ENCODE measurements at regions not wholly inside any gene's neighbourhood (a gene's known extent, or its start where the extent isn't known, plus 50 kb on each side); places are given as distances from the start of the nearest gene placed in this dataset.
"Not testable (repeated sequence)": the region's sequence is repeated elsewhere in the genome, so short reads cannot be mapped to it uniquely, and the experiment has no call there.

GRCh38 chr6:125596020-125596419 lies 153.4 kb upstream of the HEY2 start:
- H3K4me1 ChIP-seq (replicated peaks in 1 of 2): peaks cover 19 to 24% of the 10 kb centered on the region in 2 donors
- in situ Hi-C loops (cut with MboI; ENCODE audit: low pct_unique_long_range_greater_than_20kb in 2 of 9, low sequenced_read_pairs in 9 of 9, unreplicated experiment in 9 of 9): no loop called here
- H3K4me3 ChIP-seq: no peak overlapping the region
- ATAC-seq (replicated peaks in 6 of 8): no peak
- no peak overlapping the region for H3K27ac ChIP-seq
- 87 to 100% (median 90%) methylated on average over 1 to 3 of the region's 3 CpGs; no CpG with 5 or more reads in 2 of the 10 experiments for WGBS, 10 experiments

GRCh38 chr6:125597411-125598253 lies 151.8 kb upstream of the HEY2 start:
- no peak overlapping the region for H3K4me3 ChIP-seq
- WGBS, 10 experiments: 11 to 68% (median 62%) methylated on average over 1 to 7 of the region's 7 CpGs; no CpG with 5 or more reads in 1 of the 10 experiments
- peak; percentile 88 to 96 (median 92) for ATAC-seq (replicated peaks in 6 of 8)
- in situ Hi-C loops (cut with MboI; ENCODE audit: low pct_unique_long_range_greater_than_20kb in 2 of 9, low sequenced_read_pairs in 9 of 9, unreplicated experiment in 9 of 9): no loop called here
- H3K4me1 ChIP-seq (replicated peaks in 1 of 2): peaks cover 19 to 24% of the 10 kb centered on the region in 2 donors
- no peak overlapping the region for H3K27ac ChIP-seq

- peak; percentile 15 to 77 (median 65) for ATAC-seq (replicated peaks in 6 of 8)
- no peak overlapping the region for H3K27ac ChIP-seq
- H3K4me1 ChIP-seq (replicated peaks in 1 of 2): peaks cover 19 to 24% of the 10 kb centered on the region in 2 donors
- 30 to 90% (median 78%) methylated on average over 1 to 5 of the region's 5 CpGs; no CpG with 5 or more reads in 1 of the 10 experiments for WGBS, 10 experiments
- H3K4me3 ChIP-seq: no peak overlapping the region
- in situ Hi-C loops (cut with MboI; ENCODE audit: low pct_unique_long_range_greater_than_20kb in 2 of 9, low sequenced_read_pairs in 9 of 9, unreplicated experiment in 9 of 9): no loop called here
Measured at GRCh38 chr6:125598422-125598821, 151.0 kb upstream of the HEY2 start.

- Histone ChIP-seq H3K27ac (no peak overlapping the region), H3K4me1 (replicated peaks in 1 of 2) (no peaks in the 10 kb centered on the region), H3K4me3 (no peak overlapping the region)
- in situ Hi-C loops (cut with MboI; ENCODE audit: low pct_unique_long_range_greater_than_20kb in 2 of 9, low sequenced_read_pairs in 9 of 9, unreplicated experiment in 9 of 9): no loop called here
- 10 to 100% (median 83%) methylated on average over 1 of the region's 1 CpG; no CpG with 5 or more reads in 1 of the 10 experiments for WGBS, 10 experiments
- no peak for ATAC-seq (replicated peaks in 6 of 8)
Measured at GRCh38 chr6:125604257-125604656, 145.2 kb upstream of the HEY2 start.

GRCh38 chr6:125611573-125612344 lies 137.7 kb upstream of the HEY2 start:
- peak in 6 of 8 experiments; percentile 62 to 94 (median 82) for ATAC-seq (replicated peaks in 6 of 8)
- in situ Hi-C loops (cut with MboI; ENCODE audit: low pct_unique_long_range_greater_than_20kb in 2 of 9, low sequenced_read_pairs in 9 of 9, unreplicated experiment in 9 of 9): no loop called here
- 0 to 44% (median 27%) methylated on average over 1 to 11 of the region's 11 CpGs for WGBS, 10 experiments
- peaks cover 8 to 12% of the 10 kb centered on the region in 2 donors for H3K4me1 ChIP-seq (replicated peaks in 1 of 2)
- H3K27ac ChIP-seq: no peak overlapping the region
- no peak overlapping the region for H3K4me3 ChIP-seq

GRCh38 chr6:125612345-125612846 lies 137.0 kb upstream of the HEY2 start:
- 0 to 75% (median 19%) methylated on average over 1 to 3 of the region's 3 CpGs; no CpG with 5 or more reads in 1 of the 10 experiments for WGBS, 10 experiments
- peak in 3 of 8 experiments; percentile 27 to 57 (median 33) for ATAC-seq (replicated peaks in 6 of 8)
- no peak overlapping the region for H3K27ac ChIP-seq

GRCh38 chr6:125618629-125619028 lies 130.8 kb upstream of the HEY2 start:
- Histone ChIP-seq H3K4me3 (no peak overlapping the region), H3K4me1 (replicated peaks in 1 of 2) (no peaks in the 10 kb centered on the region), H3K27ac (no peak overlapping the region)
- 0 to 57% (median 20%) methylated on average over 1 of the region's 1 CpG; no CpG with 5 or more reads in 1 of the 10 experiments for WGBS, 10 experiments
- ATAC-seq (replicated peaks in 6 of 8): peak in 1 of 8 experiments; percentile 98
- in situ Hi-C loops (cut with MboI; ENCODE audit: low pct_unique_long_range_greater_than_20kb in 2 of 9, low sequenced_read_pairs in 9 of 9, unreplicated experiment in 9 of 9): no loop called here

More at GRCh38 chr6:125612345-125612846, 137.0 kb upstream of the HEY2 start:
- Histone ChIP-seq H3K4me3 (no peak overlapping the region), H3K4me1 (replicated peaks in 1 of 2) (peaks cover 8 to 12% of the 10 kb centered on the region in 2 donors)
- in situ Hi-C loops (cut with MboI; ENCODE audit: low pct_unique_long_range_greater_than_20kb in 2 of 9, low sequenced_read_pairs in 9 of 9, unreplicated experiment in 9 of 9): no loop called here

GRCh38 chr6:125623085-125623484 lies 126.3 kb upstream of the HEY2 start:
- ATAC-seq (replicated peaks in 6 of 8): no peak
- H3K4me1 ChIP-seq (replicated peaks in 1 of 2): peaks cover 0 to 4% of the 10 kb centered on the region in 2 donors
- H3K4me3 ChIP-seq: no peak overlapping the region
- in situ Hi-C loops (cut with MboI; ENCODE audit: low pct_unique_long_range_greater_than_20kb in 2 of 9, low sequenced_read_pairs in 9 of 9, unreplicated experiment in 9 of 9): no loop called here
- no peak overlapping the region for H3K27ac ChIP-seq

- 0 to 83% (median 48%) methylated on average over 1 of the region's 1 CpG; no CpG with 5 or more reads in 4 of the 10 experiments for WGBS, 10 experiments
- in situ Hi-C loops (cut with MboI; ENCODE audit: low pct_unique_long_range_greater_than_20kb in 2 of 9, low sequenced_read_pairs in 9 of 9, unreplicated experiment in 9 of 9): no loop called here
- H3K27ac ChIP-seq: no peak overlapping the region
- ATAC-seq (replicated peaks in 6 of 8): no peak
- H3K4me3 ChIP-seq: no peak overlapping the region
- peaks cover 0 to 4% of the 10 kb centered on the region in 2 donors for H3K4me1 ChIP-seq (replicated peaks in 1 of 2)
Measured at GRCh38 chr6:125631165-125631564, 118.3 kb upstream of the HEY2 start.

- H3K4me1 ChIP-seq (replicated peaks in 1 of 2); ATAC-seq (replicated peaks in 6 of 8); H3K4me3 ChIP-seq; in situ Hi-C loops (cut with MboI; ENCODE audit: low pct_unique_long_range_greater_than_20kb in 2 of 9, low sequenced_read_pairs in 9 of 9, unreplicated experiment in 9 of 9); H3K27ac ChIP-seq: not testable (repeated sequence)
- 14 to 100% (median 63%) methylated on average over 1 to 2 of the region's 2 CpGs; no CpG with 5 or more reads in 6 of the 10 experiments for WGBS, 10 experiments
Measured at GRCh38 chr6:125636011-125636410, 113.4 kb upstream of the HEY2 start.

- in situ Hi-C loops (cut with MboI; ENCODE audit: low pct_unique_long_range_greater_than_20kb in 2 of 9, low sequenced_read_pairs in 9 of 9, unreplicated experiment in 9 of 9): no loop called here
- ATAC-seq (replicated peaks in 6 of 8): peak in 1 of 8 experiments; percentile 47
- H3K4me3 ChIP-seq: no peak overlapping the region
- WGBS, 10 experiments: 100% methylated on average over 1 of the region's 1 CpG; no CpG with 5 or more reads in 9 of the 10 experiments
- peaks cover 0 to 2% of the 10 kb centered on the region in 2 donors for H3K4me1 ChIP-seq (replicated peaks in 1 of 2)
- H3K27ac ChIP-seq: no peak overlapping the region
Measured at GRCh38 chr6:125636671-125637070, 112.8 kb upstream of the HEY2 start.

GRCh38 chr6:125637207-125637606 lies 112.2 kb upstream of the HEY2 start:
- no peak overlapping the region for H3K27ac ChIP-seq
- no peak for ATAC-seq (replicated peaks in 6 of 8)
- WGBS, 10 experiments: 13 to 100% (median 71%) methylated on average over 1 to 2 of the region's 2 CpGs; no CpG with 5 or more reads in 4 of the 10 experiments
- H3K4me3 ChIP-seq: no peak overlapping the region
- peaks cover 0 to 2% of the 10 kb centered on the region in 2 donors for H3K4me1 ChIP-seq (replicated peaks in 1 of 2)
- in situ Hi-C loops (cut with MboI; ENCODE audit: low pct_unique_long_range_greater_than_20kb in 2 of 9, low sequenced_read_pairs in 9 of 9, unreplicated experiment in 9 of 9): no loop called here

All from motor neuron (in vitro differentiated cells).